SKM-1 (cell line): ENCODE measurements at regions not wholly inside any gene's neighbourhood (a gene's known extent, or its start where the extent isn't known, plus 50 kb on each side); places are given as distances from the start of the nearest gene placed in this dataset.

Experiments
- DNase-seq: peaks from one replicate; lab custom pipeline; 2025; ENCODE audit not compliant: unreplicated experiment; lab: John Stamatoyannopoulos, UW

DNA sequence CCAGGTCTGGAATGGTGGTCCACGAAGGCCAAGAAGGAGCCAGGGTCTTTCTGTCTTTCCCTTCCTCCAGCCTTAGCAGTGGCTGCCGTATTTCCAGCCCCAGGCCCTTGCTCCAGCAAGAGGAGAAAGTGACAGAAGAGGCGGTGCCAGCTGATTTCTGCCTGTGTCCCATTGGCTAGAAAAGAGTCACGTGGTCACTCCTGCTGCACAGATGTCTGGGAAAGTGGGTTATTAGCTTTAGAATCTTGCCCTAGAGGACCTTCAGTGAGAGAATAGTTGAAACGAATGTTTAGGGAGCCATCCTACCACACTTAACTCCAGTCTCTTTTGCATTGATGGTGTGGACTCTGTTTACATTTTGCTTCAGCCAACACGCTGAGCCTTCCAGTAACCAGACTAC lies 99.3 kb upstream of the BCOR start:
- DNase-seq = no peak

DNA sequence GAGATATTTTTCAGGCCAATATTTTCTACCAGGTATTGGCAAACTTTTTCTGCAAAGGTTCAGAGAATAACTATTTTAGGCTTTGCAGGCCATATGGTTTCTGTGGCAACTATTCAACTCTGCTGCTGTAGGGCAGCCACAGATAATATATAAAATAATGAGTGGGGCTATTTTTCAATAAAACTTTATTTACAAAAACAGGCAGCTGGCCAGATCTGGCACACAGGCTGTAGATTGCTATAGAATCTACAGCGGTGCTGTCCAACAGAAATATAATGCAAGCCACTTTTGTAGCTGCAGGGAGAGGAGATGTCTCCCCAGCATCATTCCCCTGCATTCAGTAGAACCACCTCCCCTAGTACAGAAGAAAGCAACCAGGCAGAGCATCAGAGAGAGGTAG lies 97.6 kb upstream of the BCOR start:
- no peak for DNase-seq

DNA sequence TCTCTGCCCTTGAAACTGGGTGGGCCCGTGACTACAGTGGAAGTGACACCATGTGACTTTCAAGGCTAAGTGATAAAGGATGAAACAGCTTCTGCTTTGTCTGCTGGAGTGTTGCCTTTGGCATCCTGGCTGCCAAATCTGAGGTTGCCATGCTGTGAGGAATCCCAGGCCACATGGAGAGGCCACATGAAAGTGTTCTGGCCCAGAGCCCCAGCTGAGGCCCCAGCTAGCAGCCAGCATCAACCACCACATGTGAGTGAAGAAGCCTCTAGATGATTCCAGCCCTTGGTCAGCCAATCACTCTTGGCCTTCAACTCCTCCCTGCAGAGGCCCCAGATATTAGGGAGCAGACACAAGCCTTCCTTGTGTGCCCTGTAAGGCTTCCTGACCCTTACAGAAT lies 94.4 kb upstream of the BCOR start:
- no peak for DNase-seq

DNA sequence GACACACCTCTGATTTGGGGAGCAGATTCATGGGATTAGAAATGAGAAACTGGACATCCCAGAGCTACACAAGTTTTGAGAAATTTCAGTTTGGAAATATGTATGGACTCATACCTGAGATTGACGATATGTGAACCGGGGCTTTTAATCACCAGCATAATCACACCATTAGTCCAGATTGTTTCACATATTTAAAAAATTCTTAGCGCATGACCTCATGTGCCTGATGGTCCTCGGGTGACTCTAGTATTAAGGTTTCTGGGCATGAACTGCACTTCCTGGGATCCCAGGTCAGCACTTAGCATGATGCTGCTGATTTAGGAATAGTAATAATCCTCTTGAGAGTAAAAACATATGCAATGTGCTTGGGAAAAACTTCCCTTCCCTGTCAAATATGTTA lies 91.9 kb upstream of the BCOR start:
- no peak for DNase-seq

DNA sequence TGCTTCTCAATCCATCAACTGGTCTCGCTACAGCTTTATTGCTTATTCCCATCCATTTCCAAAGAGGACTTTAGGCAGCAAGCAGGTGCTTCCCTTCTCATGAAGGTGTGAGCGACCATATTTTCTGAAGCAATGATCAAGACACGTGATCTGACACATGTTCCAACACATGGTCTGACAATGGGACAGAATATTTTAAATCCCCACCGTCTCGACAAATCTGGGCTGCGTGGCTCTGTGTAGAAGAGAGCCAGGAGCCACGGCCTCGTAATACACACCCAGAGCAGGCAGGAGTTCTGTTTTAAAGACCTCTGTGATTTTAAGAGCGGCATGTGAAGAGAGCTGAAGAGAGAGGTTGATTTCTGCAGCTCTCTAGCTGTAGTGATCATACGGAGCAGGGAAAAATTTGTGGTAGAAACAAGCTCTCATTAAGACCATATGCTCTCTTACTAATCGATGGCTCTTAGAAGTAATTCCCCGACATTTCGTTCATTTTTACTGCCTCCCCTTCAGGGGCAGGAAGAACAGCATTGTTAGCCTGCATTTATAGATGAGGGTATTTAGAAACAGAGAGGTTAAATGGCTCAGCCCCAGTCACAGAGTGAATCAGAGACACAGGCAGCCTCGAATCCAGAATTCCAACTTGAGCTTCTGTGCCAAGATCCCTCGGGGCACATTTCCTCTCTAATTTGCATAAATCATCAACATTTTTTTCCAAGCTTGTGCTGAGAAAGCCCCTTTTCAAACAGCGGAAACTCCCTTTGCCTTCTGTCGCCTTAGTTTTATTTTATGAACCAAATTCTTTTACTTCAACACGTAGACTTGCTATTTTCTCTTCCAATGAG lies 91.0 kb upstream of the BCOR start:
- no peak for DNase-seq

DNA sequence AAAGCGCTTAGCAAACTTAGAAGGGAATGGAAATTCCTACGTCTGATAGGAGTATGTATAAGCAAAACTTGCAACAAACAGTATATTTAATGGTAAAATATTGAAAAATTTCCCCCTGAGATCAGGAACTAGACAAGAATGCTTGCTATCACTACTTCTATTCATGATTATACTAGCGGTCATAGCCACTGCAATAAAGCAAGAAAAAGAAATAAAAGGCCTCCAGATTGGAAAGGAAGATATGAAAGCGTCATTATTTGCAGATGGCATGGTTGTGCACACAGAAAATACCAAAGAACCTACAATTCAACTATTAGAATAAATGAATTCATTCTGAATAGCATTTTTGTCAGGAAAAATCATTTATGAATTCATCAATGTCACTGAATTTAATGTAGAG lies 87.2 kb upstream of the BCOR start:
- DNase-seq = no peak

DNA sequence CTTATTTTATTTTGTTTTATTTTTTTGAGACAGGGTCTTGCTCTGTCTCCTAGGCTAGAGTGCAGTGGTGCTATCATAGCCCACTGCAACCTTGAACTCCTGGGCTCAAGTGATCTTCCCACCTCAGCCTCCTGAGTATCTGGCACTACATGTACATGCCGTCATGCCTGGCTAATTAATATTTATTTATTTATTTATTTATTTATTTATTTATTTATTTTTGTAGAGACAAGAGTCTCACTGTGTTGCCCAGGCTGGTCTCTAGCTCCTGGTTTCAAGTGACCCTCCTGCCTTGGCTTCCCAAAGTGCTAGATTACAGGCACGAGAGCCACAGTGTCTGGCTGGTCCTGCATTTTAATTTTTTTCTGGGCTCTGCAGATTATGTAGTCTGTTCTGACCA lies 84.9 kb upstream of the BCOR start:
- DNase-seq = no peak

DNA sequence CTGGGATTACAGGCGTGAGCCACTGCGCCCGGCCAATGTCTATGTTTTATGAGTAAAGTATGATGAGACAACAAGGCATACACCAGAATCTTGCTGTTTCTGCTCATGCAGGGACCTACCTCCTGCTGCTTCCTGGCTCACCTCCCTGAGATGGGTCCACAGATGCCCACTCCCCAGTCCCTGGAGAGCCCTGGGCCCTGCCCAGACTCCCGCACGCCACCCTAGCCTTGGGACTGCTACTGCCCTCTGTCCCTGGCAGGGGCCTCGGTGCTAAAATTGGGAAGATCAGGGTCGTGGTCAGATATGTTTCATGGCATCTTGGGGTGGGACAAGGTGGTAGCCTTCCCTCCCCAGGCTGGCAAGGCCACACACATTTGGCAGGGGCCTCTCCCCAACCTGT lies 84.3 kb upstream of the BCOR start:
- no peak for DNase-seq

DNA sequence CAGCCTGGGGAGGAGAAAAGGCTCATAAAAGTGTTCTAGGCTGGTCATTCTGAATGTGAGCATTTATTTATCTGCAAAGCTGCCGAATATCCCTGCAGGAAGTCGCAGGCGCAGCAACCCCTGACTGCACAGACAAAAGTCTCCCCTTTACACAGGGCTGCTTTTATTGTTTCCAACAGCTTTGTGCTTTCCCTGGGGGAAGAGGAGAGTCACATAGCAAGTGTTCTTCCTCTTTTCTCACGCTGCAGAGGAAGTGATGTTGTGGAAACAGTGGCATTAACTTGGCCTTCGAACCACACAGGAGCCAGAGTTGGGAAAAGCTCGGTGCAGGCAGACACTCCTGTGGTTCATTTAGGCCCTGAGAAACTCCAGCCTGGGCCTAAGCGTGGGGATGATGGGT lies 81.5 kb upstream of the BCOR start:
- DNase-seq = peak; percentile 20

DNA sequence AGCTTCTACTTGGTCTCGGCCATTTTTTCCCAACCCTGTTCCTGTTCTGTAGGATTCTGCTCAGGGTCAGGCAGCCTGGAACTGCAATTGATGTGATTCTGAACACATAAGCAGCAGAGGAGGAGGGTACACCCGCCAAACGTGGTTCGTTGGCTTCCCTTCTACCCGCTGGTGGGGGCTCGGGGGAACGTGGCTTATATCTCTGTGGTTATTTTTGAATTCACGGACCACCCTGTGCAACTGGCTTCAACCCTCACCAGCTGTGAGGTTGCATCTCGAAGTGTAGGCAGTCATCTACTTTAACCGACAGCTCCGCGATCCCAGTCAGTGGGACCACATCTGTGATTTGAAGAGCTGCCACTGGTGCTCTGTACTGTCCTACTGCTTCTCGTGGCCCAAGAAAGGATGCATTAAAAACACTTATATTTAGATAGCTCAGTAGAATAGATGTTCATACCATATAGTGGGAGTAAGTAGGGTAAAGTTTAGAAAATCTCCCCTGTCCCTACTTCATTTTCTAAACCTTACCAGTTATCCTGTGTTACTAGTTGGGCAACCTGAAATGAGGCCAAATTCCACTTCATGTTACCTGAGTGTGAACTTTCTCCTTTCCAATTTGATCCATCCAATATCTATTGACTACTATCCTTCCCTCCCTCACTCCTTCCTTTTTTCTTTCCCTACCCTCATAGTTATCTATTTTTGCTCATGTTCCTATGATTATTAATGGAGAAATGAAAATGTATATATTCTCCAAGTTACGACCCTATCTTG lies 80.4 kb upstream of the BCOR start:
- DNase-seq = no peak

DNA sequence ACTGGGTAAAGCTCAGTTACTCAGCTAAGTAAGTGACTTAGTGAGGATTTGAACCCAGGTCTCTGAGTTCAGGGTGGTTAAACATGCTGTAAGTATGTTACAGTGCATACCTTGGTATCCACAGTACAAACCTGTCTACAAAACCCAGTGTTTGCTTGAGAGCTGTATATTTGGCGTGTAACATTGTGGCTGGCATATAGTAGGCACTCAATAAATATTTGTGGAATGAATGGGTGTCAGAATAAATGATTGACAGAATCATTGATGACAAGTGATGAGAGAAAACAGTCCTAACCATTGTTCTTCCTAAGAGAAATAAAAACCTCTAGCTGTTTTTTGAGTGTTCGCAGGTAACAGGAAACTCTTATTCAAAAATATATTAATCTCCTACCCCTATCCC lies 79.7 kb upstream of the BCOR start:
- DNase-seq = no peak

DNA sequence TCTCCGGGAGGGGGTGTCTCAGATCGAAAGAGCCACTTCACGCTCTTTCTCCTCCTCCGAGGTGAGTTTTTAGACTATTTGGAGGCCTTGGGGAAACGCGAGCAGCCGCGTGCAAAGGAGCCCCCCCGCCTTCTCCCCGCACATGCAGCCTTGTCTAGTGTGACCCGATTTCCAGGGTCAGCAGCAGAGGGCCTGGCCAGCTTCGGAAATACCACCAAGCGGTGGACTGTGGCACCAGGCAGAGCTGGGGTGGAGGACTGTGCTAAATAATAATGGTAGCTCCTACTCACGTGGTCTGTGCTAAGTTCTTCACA lies 79.3 kb upstream of the BCOR start:
- DNase-seq = no peak

DNA sequence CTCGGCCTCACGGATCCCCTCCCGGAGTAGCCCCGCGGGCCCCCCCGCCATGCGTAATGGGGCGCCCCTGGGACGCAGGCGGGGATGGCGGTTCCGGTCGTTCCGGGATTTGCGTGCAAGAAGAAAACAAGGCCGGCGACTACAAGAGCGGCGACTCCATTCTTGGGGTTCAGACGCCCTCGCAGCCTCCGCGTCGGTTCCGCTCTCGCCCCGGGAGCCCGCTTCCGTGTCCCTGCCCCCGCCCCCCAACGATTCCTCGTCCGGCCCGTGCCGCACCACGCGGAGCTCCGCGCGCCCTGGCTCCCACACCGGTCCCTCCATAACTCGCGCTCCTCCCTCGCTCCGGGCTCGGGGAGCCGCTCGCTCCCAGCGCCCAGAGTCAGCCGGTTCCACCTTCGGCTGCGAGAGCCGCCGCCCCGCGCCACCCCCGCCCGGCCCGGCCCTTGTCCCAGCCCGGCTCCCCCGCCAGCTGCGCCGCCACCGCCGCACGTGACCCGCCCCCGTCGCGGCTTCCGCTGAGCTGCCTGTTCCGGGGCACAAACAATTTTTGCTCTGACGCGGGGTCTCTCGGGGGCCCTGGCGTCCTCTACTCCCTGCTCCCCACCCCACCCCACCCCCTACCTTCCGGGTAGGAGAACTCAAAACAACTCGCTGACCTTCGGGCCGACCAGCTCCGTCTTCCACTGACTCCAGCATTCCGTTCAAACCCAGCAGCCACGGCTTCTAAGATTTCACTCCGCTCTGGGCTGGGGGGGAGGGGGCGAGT lies 78.8 kb upstream of the BCOR start:
- no peak for DNase-seq

DNA sequence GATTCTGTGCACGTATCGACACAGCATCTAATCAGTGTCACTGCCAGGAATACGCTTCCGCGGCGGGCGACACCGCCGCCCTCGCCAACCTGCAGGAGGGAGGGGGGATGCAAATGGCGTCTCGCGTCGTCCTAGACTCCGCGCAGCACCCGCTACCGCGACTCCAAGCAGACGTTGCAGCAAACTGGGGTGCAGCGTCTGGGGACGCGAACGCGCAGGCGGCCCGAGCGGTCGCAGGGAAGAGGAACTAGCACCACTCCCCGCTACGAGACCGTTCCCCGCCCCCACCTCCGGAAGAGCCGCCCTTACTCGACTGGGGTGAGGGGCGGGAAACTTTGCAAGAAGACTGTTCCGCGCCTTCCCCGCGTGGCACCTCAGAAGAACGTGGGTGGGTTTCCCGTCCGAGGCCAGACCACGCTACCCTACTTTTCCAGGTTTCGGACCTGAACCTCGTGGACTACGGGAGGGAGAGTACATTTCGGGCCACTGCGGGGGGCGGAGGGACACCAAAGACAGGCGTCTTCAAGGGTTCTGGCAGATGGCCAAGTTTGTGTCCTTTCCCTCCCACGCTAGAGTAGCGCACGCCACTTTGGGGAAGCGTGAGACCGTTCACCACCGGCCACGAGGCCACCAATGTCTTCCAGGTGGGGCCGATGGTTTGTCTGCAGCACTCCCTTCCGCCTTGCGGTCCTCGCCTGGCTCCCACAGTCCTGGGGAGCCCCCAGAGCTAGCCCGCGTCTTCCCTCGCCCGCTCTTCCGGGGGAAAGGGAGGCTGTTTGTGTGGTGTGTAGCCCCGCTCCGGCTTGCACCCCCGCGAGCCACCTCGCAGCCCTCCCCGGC lies 78.0 kb upstream of the BCOR start:
- DNase-seq = peak; percentile 37

DNA sequence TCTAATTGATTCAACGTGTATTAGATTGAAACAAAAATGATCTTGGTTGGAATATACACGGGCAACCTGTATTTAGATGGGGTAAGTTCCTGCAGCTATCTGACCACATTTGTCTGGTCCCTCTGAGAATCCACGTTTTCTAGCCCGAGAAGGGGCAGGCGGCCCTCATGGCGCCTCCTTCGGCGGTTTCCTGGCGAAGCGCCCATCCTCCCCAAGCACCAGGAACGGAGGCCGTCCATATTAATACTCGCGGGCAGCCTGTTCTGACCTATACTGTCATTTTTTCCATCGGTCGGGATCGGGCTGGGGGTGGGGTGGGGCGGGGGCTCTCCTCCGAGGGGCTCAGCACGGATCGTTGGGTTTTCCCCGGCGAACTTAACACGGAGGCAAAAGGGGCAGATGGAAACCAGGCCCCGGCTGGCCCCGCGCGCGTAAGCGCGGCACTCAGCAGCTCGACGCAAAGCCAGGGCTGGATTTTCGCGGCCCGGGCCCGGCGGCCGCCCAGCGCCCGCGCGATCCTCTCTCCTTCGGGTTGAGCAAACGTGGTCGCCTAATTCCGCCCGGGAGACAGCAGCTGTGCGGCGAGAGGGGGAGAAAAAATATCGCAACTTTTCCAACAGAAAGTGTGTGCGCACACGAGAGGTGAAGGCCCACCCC lies 77.2 kb upstream of the BCOR start:
- DNase-seq = no peak

DNA sequence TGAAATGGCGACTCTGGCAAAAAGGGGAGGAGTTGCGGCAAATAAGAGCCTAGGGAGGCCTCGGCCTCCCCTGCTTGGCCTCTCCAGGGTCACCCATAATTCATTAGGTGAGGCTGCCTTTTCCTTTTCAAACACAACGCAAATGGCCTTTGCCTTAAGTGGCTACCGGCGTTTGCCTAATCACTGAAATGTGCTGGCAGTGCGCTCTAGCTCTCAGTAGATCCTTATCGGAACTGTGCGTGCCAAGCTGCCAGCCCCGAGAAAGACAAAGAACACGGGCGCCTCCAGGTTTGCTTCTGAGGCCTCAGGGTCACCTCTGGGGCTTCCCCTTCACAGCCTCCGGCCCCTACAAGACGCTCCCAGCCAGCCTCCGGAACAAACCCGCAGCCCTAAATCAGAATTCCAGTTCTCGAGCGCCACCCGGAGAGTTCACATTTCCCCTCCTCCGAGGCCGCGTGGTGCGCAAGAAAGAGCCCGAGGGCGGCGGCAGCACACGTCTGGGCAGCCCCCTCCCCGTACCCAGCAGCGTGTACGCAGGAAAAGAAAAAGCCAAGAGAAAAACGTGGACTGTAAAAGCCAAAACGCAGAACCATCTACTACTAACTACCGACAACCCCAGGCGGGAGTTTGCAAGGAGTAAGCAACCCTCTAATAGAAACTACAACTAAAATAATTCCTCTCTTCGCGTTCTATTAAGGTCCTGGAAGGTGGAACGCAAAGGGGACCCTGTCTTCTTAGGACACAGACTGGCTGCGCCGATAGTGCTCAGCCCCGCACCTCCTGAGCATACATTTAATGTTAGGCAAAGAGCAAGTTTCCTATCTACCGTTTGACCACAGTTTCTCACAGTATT lies 76.5 kb upstream of the BCOR start:
- DNase-seq = no peak

DNA sequence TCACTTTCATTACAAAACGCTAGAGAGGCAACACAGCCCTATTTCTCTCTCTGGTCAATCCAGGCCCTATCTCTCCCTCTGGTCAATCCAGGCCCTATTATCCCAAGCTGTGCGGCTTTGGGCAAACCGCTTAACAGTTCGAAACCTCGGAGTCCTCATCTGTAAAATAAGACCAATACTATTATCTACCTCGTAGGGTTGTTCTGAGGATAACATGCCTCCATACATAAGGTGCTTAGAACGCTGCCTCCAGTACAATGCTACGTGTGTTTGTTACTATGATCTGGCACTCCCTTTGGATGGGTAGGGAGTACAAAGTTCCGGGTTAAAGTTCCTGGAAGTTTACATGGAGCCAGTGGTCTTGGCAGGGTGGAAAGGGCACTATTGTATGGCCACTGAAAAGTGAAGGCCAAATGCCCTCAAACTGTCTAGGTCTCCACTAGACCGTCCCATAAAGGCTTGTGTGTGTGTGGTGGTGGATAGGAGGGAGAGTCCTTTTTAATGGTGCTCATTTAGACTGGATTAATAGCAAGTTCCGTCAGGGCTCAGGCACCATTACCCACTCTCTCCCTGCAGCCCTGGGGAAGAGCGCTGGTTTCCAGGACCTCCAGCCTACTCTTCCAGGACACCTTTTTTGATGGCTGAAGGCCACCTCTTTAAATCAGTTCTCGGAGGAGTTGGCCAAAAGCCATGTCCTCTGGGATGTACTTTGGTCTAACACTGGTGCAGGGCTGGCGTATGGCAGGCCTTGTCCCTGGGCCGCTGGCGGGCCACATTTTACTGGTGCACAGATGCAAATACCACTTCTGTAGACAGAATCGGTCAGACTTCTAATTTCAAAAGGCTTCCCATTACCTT lies 75.6 kb upstream of the BCOR start:
- no peak for DNase-seq

DNA sequence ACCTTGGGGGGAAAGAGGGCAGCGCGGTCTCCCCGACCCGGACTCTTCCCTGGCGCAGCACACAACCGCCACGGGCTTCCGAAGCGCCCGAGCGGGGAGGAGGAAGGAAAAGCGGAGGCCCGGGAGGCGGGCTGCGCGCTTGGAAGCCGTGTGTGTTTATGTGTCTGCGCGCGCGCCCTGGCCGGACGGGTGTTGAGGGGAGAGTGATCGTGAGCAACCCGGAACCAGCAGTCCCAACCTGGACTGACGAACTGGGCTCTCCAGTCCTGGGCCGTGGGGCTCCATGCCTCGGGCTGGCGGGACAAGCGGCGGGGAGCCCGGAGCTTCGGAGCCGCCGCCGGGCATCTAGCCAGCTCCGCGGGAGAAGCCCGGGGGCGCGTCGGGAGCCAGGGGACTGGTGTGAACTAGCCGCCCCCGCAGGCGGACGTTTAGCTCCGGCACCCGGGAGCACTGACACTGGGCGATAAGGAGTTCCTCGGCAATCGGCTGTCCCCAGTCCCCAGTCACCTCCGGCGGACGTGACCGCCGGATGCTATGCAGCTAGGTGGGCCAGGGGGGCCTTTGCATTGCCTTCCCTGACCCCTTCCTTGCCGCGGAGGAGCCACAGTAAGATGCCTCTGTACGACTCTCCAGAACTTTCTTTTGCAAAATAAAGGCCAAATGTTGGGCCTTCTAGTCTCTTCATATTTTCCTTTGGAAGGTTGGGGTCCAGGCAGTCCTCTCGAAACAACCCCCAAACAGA lies 74.8 kb upstream of the BCOR start:
- no peak for DNase-seq
